Lower leg skin (tissue), 4 donors: ENCODE measurements at regions not wholly inside any gene's neighbourhood (a gene's known extent, or its start where the extent isn't known, plus 50 kb on each side); places are given as distances from the start of the nearest gene placed in this dataset.

Experiments used
- DNase-seq, 2 donors: peaks; one replicate each; pipeline ENCODE4 v3.0.0-alpha.2; 2019; ENCODE audit warnings: low spot score in 2 of 2
- H3K4me3 ChIP-seq: fragments of 200-600 bp; sonication (generic); 2 replicates; pipeline ENCODE4 v1.5.1; 2017; ENCODE audit warnings: mild to moderate bottlenecking, low read depth; ENCODE audit not compliant: poor library complexity, severe bottlenecking
- CTCF ChIP-seq, 3 donors: fragments of 450-650 bp; IDR thresholded peaks; one replicate each; pipeline ENCODE4 v1.5.1; 2016; ENCODE audit warnings: antibody characterized with exemption in 3 of 3, mild to moderate bottlenecking in 3 of 3, moderate library complexity in 2 of 3
- POLR2A ChIP-seq, 2 donors: fragments of 450-650 bp; IDR thresholded peaks; one replicate each; pipeline ENCODE4 v1.6.1; 2016 to 2017; ENCODE audit warnings: antibody characterized with exemption in 2 of 2, mild to moderate bottlenecking in 1 of 2, moderate library complexity in 1 of 2
- WGBS, 2 donors: methylation state at CpG; one replicate each; pipeline ENCODE4 v1.1.5; 2018; 5-methylcytosine and 5-hydroxymethylcytosine counted together
- intact Hi-C: fragments of 100-400 bp; cut with DNase I; formaldehyde crosslinking; loops from one replicate; pipeline ENCODE4 v1.15.0; 2023; ENCODE audit warnings: low total_unique reads

- 78 to 95% methylated on average over 2 of the region's 2 CpGs for WGBS, 2 donors
- DNase-seq = no peak
Measured at GRCh38 chr6:154942770-154943169, 52.3 kb upstream of the TIAM2 start.

GRCh38 chr6:154945271-154945890, 49.7 kb upstream of the TIAM2 start:
- DNase-seq = no peak
- TF ChIP-seq CTCF (IDR thresholded peaks at IDR 0.05) = no peak
- no peak for TF ChIP-seq POLR2A (IDR thresholded peaks at IDR 0.05)
- H3K4me3 ChIP-seq = no peak overlapping the region
- WGBS, 2 donors = 86% methylated on average over 11 of the region's 11 CpGs
- intact Hi-C loops = no loop called here

More at GRCh38 chr6:154942770-154943169, 52.3 kb upstream of the TIAM2 start:
- intact Hi-C loops = no loop called here
- H3K4me3 ChIP-seq = no peak overlapping the region
- TF ChIP-seq CTCF (IDR thresholded peaks at IDR 0.05) (no peak), POLR2A (IDR thresholded peaks at IDR 0.05) (no peak)
